GM21515 (cell line): ENCODE measurements at regions not wholly inside any gene's neighbourhood (a gene's known extent, or its start where the extent isn't known, plus 50 kb on each side); places are given as distances from the start of the nearest gene placed in this dataset.

Source experiments
- ATAC-seq: cut with Tn5 transposase; IDR thresholded peaks from one replicate; pipeline ENCODE4 v1.9.1; 2021; ENCODE audit not compliant: unreplicated experiment

- ATAC-seq = no peak
These were observed 905.6 kb downstream of the TMEM182 start for GRCh38 chr2:103667335-103667884.

DNA sequence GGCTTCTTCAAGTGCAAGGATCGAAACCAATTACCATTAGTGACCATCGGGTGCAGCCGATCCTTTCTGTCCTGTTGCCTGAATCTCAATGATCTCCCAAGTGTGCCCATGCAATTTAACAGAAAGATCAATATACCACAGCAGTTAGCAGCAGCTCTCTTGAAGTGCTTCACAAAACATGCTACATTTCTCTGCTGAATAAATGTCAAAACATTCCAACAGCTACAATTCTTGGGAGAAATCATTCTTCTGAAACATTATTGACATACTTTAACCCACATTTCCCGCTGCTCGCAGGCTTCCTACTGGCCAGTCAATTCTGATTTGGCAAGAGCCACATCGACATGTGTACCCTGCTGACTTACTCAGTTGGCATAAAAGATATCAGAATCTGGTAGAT is 907.7 kb downstream of the TMEM182 start:
- no peak for ATAC-seq
